Hepatocyte (in vitro differentiated cells): ENCODE measurements at regions not wholly inside any gene's neighbourhood (a gene's known extent, or its start where the extent isn't known, plus 50 kb on each side); places are given as distances from the start of the nearest gene placed in this dataset.

ENCODE experiments used
- DNase-seq: peaks from one replicate; pipeline ENCODE4 v3.0.0-alpha.2; 2016; ENCODE audit warnings: low spot score
- H2AFZ ChIP-seq: fragments of 200-600 bp; sonication (generic); 2 replicates; pipeline ENCODE4 v1.6.0; 2016; ENCODE audit warnings: antibody characterized with exemption, mild to moderate bottlenecking
- H3K27ac ChIP-seq: fragments of 200-600 bp; sonication (generic); 2 replicates; pipeline ENCODE4 v1.5.1; 2016; ENCODE audit warnings: mild to moderate bottlenecking
- H3K27me3 ChIP-seq: fragments of 200-600 bp; sonication (generic); 2 replicates; pipeline ENCODE4 v1.6.1; 2016
- H3K36me3 ChIP-seq: fragments of 200-600 bp; sonication (generic); replicated peaks from 2 replicates; pipeline ENCODE4 v1.5.1; 2016; ENCODE audit warnings: low read depth; ENCODE audit not compliant: insufficient read depth
- H3K4me1 ChIP-seq: fragments of 200-600 bp; sonication (generic); 2 replicates; pipeline ENCODE4 v1.5.1; 2016; ENCODE audit warnings: mild to moderate bottlenecking, moderate library complexity; ENCODE audit not compliant: insufficient read depth
- H3K4me2 ChIP-seq: fragments of 200-600 bp; sonication (generic); 2 replicates; pipeline ENCODE4 v1.6.0; 2016
- H3K4me3 ChIP-seq: fragments of 200-600 bp; sonication (generic); 2 replicates; pipeline ENCODE4 v1.5.1; 2016; ENCODE audit warnings: mild to moderate bottlenecking
- H3K79me2 ChIP-seq: fragments of 200-600 bp; sonication (generic); 2 replicates; pipeline ENCODE4 v1.6.0; 2017; ENCODE audit warnings: mild to moderate bottlenecking
- H3K9me2 ChIP-seq: fragments of 200-600 bp; sonication (generic); replicated peaks from 2 replicates; pipeline ENCODE4 v1.6.0; 2017; ENCODE audit warnings: mild to moderate bottlenecking; ENCODE audit not compliant: insufficient read depth
- H3K9me3 ChIP-seq: fragments of 200-600 bp; sonication (generic); 2 replicates; pipeline ENCODE4 v1.5.1; 2016; ENCODE audit warnings: low read depth, mild to moderate bottlenecking
- H4K20me1 ChIP-seq: fragments of 200-600 bp; sonication (generic); 2 replicates; pipeline ENCODE4 v1.6.0; 2016; ENCODE audit warnings: mild to moderate bottlenecking; ENCODE audit not compliant: insufficient read depth, poor library complexity, severe bottlenecking
- EZH2 ChIP-seq: fragments of 200-600 bp; sonication (generic); IDR thresholded peaks from 2 replicates; pipeline ENCODE4 v1.6.1; 2016; ENCODE audit warnings: antibody characterized with exemption, mild to moderate bottlenecking, borderline replicate concordance
- EZH2phosphoT487 ChIP-seq: fragments of 200-600 bp; sonication (generic); IDR thresholded peaks from one replicate; pipeline ENCODE4 v1.6.1; 2018; ENCODE audit warnings: antibody characterized with exemption, mild to moderate bottlenecking, low read depth, moderate library complexity; ENCODE audit not compliant: unreplicated experiment, severe bottlenecking
- WGBS: methylation state at CpG from one replicate; pipeline ENCODE4 v1.1.6; 2016; ENCODE audit warnings: low lambda C conversion rate; ENCODE audit errors: missing lambda C conversion rate; 5-methylcytosine and 5-hydroxymethylcytosine counted together
- TF ChIP-seq, protein P1 (sequence below): fragments of 200-600 bp; sonication (generic); IDR thresholded peaks from 2 replicates; pipeline ENCODE4 v1.5.1; 2016; ENCODE audit warnings: antibody characterized with exemption, mild to moderate bottlenecking; ENCODE audit not compliant: poor library complexity

DNA sequence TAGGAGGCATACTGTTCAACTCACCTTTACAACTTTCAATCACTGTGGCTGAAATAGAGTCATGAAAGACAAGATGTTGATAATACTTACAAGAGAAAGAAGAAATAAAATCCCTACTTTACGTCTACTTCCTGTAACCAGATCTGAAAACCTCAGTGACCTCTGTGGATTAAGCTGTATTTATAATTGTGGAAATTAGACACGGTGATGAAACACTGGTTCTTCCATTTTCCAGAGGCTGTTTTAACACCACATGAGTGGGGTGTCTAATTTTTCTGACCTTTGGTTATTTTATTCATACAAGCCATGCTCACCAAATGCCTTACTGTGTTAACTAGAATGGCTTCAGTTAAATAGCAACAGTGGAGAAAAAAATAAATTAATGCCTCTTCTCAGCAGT is 58.5 kb upstream of the HIVEP1 start:
- H3K36me3 ChIP-seq: no peaks in the 10 kb centered on the region
- H3K27ac ChIP-seq: no peak overlapping the region
- no peaks in the 10 kb centered on the region for H3K4me1 ChIP-seq
- WGBS: 64% methylated on average over 2 of the region's 2 CpGs
- no peak overlapping the region for H2AFZ ChIP-seq
- H4K20me1 ChIP-seq: no peaks in the 10 kb centered on the region
- H3K4me2 ChIP-seq: no peak overlapping the region
- TF ChIP-seq, protein P1, sequence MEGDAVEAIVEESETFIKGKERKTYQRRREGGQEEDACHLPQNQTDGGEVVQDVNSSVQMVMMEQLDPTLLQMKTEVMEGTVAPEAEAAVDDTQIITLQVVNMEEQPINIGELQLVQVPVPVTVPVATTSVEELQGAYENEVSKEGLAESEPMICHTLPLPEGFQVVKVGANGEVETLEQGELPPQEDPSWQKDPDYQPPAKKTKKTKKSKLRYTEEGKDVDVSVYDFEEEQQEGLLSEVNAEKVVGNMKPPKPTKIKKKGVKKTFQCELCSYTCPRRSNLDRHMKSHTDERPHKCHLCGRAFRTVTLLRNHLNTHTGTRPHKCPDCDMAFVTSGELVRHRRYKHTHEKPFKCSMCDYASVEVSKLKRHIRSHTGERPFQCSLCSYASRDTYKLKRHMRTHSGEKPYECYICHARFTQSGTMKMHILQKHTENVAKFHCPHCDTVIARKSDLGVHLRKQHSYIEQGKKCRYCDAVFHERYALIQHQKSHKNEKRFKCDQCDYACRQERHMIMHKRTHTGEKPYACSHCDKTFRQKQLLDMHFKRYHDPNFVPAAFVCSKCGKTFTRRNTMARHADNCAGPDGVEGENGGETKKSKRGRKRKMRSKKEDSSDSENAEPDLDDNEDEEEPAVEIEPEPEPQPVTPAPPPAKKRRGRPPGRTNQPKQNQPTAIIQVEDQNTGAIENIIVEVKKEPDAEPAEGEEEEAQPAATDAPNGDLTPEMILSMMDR: no peak
- TF ChIP-seq EZH2 (no peak), EZH2phosphoT487 (no peak)
- no peaks in the 10 kb centered on the region for H3K9me3 ChIP-seq
- no peak overlapping the region for H3K4me3 ChIP-seq
- H3K79me2 ChIP-seq: no peaks in the 10 kb centered on the region
- H3K27me3 ChIP-seq: no peaks in the 10 kb centered on the region
- DNase-seq: no peak
- no peaks in the 10 kb centered on the region for H3K9me2 ChIP-seq

DNA sequence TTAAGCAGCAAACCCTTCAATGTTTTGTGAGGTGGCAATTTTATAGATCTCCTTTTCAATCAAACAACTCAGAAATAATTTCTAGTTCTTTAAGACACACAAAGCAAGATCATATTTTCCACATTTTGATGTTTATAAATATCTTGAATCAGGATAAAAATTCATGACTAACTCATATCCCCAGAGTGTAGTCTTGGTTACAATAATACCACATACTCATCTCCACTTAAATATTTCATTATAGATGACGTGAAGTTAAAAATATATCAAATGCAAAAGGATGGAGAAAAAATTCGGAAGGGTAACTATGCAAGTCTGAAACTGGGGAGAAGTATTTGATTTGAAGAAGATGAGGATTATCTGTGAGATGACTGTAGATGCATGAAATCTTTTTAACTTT is 59.8 kb upstream of the HIVEP1 start:
- Histone ChIP-seq H4K20me1 (no peaks in the 10 kb centered on the region), H3K79me2 (no peaks in the 10 kb centered on the region), H2AFZ (no peak overlapping the region), H3K36me3 (no peaks in the 10 kb centered on the region), H3K4me2 (no peak overlapping the region), H3K9me2 (no peaks in the 10 kb centered on the region), H3K9me3 (no peaks in the 10 kb centered on the region), H3K4me3 (no peak overlapping the region), H3K27me3 (no peaks in the 10 kb centered on the region), H3K4me1 (no peaks in the 10 kb centered on the region), H3K27ac (no peak overlapping the region)
- no peak for DNase-seq
- WGBS: 93% methylated on average over 2 of the region's 2 CpGs
- TF ChIP-seq, protein P1: no peak
- no peak for TF ChIP-seq EZH2phosphoT487
- no peak for TF ChIP-seq EZH2

DNA sequence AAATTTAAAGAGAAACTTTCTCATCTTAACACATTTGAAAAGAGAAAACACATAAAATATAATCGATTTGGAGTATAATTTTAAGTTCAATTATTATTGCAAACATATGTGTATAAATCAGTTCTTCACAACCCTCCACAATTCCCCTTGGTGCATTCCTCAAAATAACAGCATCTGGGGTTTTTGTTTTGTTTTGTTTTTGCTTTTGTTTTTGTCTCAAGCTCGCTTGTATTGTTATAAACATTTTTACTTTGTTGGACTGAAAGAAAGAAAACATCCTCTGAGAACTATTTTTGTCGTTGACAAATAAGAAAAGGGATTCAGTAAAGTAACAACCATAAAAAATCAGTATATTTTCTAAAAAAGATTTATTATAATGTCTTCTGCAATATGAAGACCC is 60.2 kb upstream of the HIVEP1 start:
- Histone ChIP-seq H3K36me3 (no peaks in the 10 kb centered on the region), H3K27ac (no peak overlapping the region), H3K79me2 (no peaks in the 10 kb centered on the region), H3K4me1 (no peaks in the 10 kb centered on the region), H3K9me3 (no peaks in the 10 kb centered on the region), H2AFZ (no peak overlapping the region), H3K9me2 (no peaks in the 10 kb centered on the region), H3K27me3 (no peaks in the 10 kb centered on the region), H3K4me2 (no peak overlapping the region), H4K20me1 (no peaks in the 10 kb centered on the region), H3K4me3 (no peak overlapping the region)
- TF ChIP-seq EZH2: no peak
- TF ChIP-seq, protein P1: no peak
- TF ChIP-seq EZH2phosphoT487: no peak
- WGBS: 83% methylated on average over 3 of the region's 3 CpGs
- DNase-seq: no peak

DNA sequence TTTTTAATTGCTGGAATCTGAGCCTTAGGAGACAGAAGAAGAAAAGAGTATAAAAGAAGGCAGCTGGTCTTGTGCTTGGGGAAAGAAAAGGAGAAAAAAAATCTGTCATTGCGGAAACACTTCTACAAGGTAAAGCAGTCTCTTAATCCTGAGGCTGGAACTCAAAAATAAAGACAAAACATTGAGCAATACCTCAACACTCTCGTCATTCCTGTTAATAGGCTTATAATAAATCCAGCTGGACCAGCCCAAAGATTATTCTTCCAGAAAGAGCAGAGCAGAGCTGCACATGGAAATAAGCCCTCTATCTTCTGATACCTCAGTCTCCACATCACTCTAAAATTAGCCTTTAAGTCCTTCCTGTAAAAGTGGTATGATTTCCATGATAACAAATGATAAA is 62.0 kb upstream of the HIVEP1 start:
- TF ChIP-seq, protein P1: no peak
- TF ChIP-seq EZH2: no peak
- TF ChIP-seq EZH2phosphoT487: no peak

More for the DNA sequence above, 62.0 kb upstream of the HIVEP1 start:
- Histone ChIP-seq H3K4me1 (no peaks in the 10 kb centered on the region), H3K4me2 (no peak overlapping the region), H3K27ac (no peak overlapping the region), H3K36me3 (no peaks in the 10 kb centered on the region), H2AFZ (no peak overlapping the region), H3K27me3 (no peaks in the 10 kb centered on the region), H4K20me1 (no peaks in the 10 kb centered on the region), H3K4me3 (no peak overlapping the region), H3K9me3 (no peaks in the 10 kb centered on the region), H3K9me2 (no peaks in the 10 kb centered on the region), H3K79me2 (no peaks in the 10 kb centered on the region)
- DNase-seq: no peak
- 76% methylated on average over 2 of the region's 2 CpGs for WGBS
